ENCODE measurements at regions not wholly inside any gene's neighbourhood (a gene's known extent, or its start where the extent isn't known, plus 50 kb on each side); places are given as distances from the start of the nearest gene placed in this dataset.

- H3K36me3 ChIP-seq (ENCODE audit: insufficient read depth, low read length): no peaks in the 10 kb centered on the region
- H3K27ac ChIP-seq (ENCODE audit: low read depth, low read length, poor library complexity, severe bottlenecking): no peak overlapping the region
- H3K4me3 ChIP-seq (ENCODE audit: low read depth, low read length, poor library complexity, severe bottlenecking): no peak overlapping the region
- H4K20me1 ChIP-seq (ENCODE audit: insufficient read depth, low read length): no peaks in the 10 kb centered on the region
- H3K9ac ChIP-seq (ENCODE audit: low read length): no peak overlapping the region
- no peaks in the 10 kb centered on the region for H3K4me1 ChIP-seq (ENCODE audit: insufficient read depth, low read length, severe bottlenecking)
- no peak overlapping the region for H2AFZ ChIP-seq (ENCODE audit: low read length)
- no peaks in the 10 kb centered on the region for H3K27me3 ChIP-seq (ENCODE audit: insufficient read depth, low read length)
- no peaks in the 10 kb centered on the region for H3F3A ChIP-seq (ENCODE audit: insufficient read depth, low read length)
- no peaks in the 10 kb centered on the region for H3K9me3 ChIP-seq (ENCODE audit: low read length)
- TF ChIP-seq CTCF (IDR thresholded peaks at IDR 0.05; ENCODE audit: low read length): no peak
- TF ChIP-seq EZH2 (IDR thresholded peaks at IDR 0.05; ENCODE audit: borderline replicate concordance, low read length): no peak
- H3K9me2 ChIP-seq (ENCODE audit: low read depth, low read length): no peaks in the 10 kb centered on the region
- no peaks in the 10 kb centered on the region for H3K79me2 ChIP-seq (ENCODE audit: insufficient read depth, low read length)
- no peak overlapping the region for H3K4me2 ChIP-seq (ENCODE audit: low read length)
Observed at GRCh38 chr2:189261431-189261841, 81.9 kb upstream of the COL5A2 start.

GRCh38 chr2:189261916-189262315, 82.4 kb upstream of the COL5A2 start:
- H3K36me3 ChIP-seq (ENCODE audit: insufficient read depth, low read length): no peaks in the 10 kb centered on the region
- no peak overlapping the region for H3K4me3 ChIP-seq (ENCODE audit: low read depth, low read length, poor library complexity, severe bottlenecking)
- no peak overlapping the region for H3K9ac ChIP-seq (ENCODE audit: low read length)
- H3K27me3 ChIP-seq (ENCODE audit: insufficient read depth, low read length): no peaks in the 10 kb centered on the region
- no peaks in the 10 kb centered on the region for H3K9me3 ChIP-seq (ENCODE audit: low read length)
- no peaks in the 10 kb centered on the region for H3K9me2 ChIP-seq (ENCODE audit: low read depth, low read length)
- no peaks in the 10 kb centered on the region for H4K20me1 ChIP-seq (ENCODE audit: insufficient read depth, low read length)
- H3F3A ChIP-seq (ENCODE audit: insufficient read depth, low read length): no peaks in the 10 kb centered on the region
- H3K27ac ChIP-seq (ENCODE audit: low read depth, low read length, poor library complexity, severe bottlenecking): no peak overlapping the region
- H3K4me2 ChIP-seq (ENCODE audit: low read length): no peak overlapping the region
- H2AFZ ChIP-seq (ENCODE audit: low read length): no peak overlapping the region
- TF ChIP-seq EZH2 (IDR thresholded peaks at IDR 0.05; ENCODE audit: borderline replicate concordance, low read length) (no peak), CTCF (IDR thresholded peaks at IDR 0.05; ENCODE audit: low read length) (no peak)
- no peaks in the 10 kb centered on the region for H3K79me2 ChIP-seq (ENCODE audit: insufficient read depth, low read length)
- no peaks in the 10 kb centered on the region for H3K4me1 ChIP-seq (ENCODE audit: insufficient read depth, low read length, severe bottlenecking)

- Histone ChIP-seq H3K4me2 (ENCODE audit: low read length) (no peak overlapping the region), H3F3A (ENCODE audit: insufficient read depth, low read length) (no peaks in the 10 kb centered on the region), H3K9me2 (ENCODE audit: low read depth, low read length) (no peaks in the 10 kb centered on the region), H3K4me1 (ENCODE audit: insufficient read depth, low read length, severe bottlenecking) (no peaks in the 10 kb centered on the region), H3K4me3 (ENCODE audit: low read depth, low read length, poor library complexity, severe bottlenecking) (no peak overlapping the region), H2AFZ (ENCODE audit: low read length) (no peak overlapping the region), H3K36me3 (ENCODE audit: insufficient read depth, low read length) (no peaks in the 10 kb centered on the region), H3K9ac (ENCODE audit: low read length) (no peak overlapping the region), H4K20me1 (ENCODE audit: insufficient read depth, low read length) (no peaks in the 10 kb centered on the region), H3K9me3 (ENCODE audit: low read length) (no peaks in the 10 kb centered on the region), H3K27ac (ENCODE audit: low read depth, low read length, poor library complexity, severe bottlenecking) (no peak overlapping the region), H3K79me2 (ENCODE audit: insufficient read depth, low read length) (no peaks in the 10 kb centered on the region), H3K27me3 (ENCODE audit: insufficient read depth, low read length) (no peaks in the 10 kb centered on the region)
- TF ChIP-seq EZH2 (IDR thresholded peaks at IDR 0.05; ENCODE audit: borderline replicate concordance, low read length): no peak
- TF ChIP-seq CTCF (IDR thresholded peaks at IDR 0.05; ENCODE audit: low read length): no peak
Observed at GRCh38 chr2:189265696-189266320, 86.2 kb upstream of the COL5A2 start.
